NOMO-1 treated with DMSO at 0.1 percent for 48 hours (cell line): ENCODE measurements at regions not wholly inside any gene's neighbourhood (a gene's known extent, or its start where the extent isn't known, plus 50 kb on each side); places are given as distances from the start of the nearest gene placed in this dataset.

Experiments used
- DNase-seq: peaks from one replicate; lab custom pipeline; 2025; ENCODE audit not compliant: unreplicated experiment; lab: John Stamatoyannopoulos, UW

GRCh38 chr16:77131398-77131797 is 59.6 kb upstream of the MON1B start:
- DNase-seq: no peak

DNA sequence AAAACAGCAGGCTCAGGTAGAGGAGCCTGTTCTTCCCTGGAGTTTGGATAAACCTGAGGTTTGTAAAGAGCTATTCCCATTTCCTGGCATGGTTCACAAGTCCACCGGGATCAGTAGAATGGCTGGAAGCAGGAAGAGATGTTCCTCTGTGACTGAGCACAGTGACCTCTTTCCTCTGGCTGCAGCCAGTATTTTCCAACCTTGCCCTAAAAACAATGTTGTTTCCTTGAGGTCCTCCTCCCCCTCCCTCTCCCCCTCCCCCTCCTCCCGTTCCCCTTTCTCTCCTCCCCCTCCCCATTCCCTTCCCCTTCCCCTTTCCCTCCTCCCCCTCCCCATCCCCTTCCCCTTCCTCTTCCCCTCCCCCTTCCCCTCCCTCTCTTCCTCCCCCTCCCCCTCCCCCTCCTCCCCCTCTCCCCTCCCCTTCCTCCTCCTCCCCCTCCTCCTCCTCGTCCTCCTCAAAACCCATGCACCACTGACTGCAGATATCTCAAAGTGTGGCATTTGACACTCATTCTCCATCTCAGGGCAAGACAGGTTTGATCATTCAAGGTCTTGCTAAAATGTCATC is 58.9 kb upstream of the MON1B start:
- DNase-seq: no peak

DNA sequence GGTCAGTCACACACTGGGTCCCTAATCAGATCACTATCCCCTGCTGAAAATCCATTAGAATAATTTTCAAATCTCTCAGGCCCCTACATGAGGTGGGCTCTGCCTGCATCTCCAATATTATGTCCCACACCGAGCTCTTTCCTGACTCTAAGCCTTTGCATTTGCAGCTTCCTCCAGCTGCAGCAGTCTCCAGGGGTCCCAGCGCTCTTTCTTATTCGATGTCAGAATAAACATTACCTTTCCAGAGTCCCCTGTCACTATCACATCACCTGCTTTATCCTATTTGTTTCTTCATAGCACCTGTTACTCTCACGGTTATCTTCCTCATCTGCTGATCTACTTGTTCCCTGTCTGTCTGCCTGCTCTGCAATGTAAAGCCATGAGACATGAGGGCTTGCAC is 57.3 kb upstream of the MON1B start:
- no peak for DNase-seq

- DNase-seq: peak; percentile 29
Observed at GRCh38 chr16:77137045-77137444, 53.9 kb upstream of the MON1B start.
